T-helper 2 cell (primary cell): ENCODE measurements at regions not wholly inside any gene's neighbourhood (a gene's known extent, or its start where the extent isn't known, plus 50 kb on each side); places are given as distances from the start of the nearest gene placed in this dataset.
"Not testable (repeated sequence)": the region's sequence is repeated elsewhere in the genome, so short reads cannot be mapped to it uniquely, and the experiment has no call there.

Experiments used
- DNase-seq, 5 experiments: peaks; one replicate each; pipeline versions ENCODE4 v3.0.0 to v3.0.0-alpha.2; 2012 to 2022

DNA sequence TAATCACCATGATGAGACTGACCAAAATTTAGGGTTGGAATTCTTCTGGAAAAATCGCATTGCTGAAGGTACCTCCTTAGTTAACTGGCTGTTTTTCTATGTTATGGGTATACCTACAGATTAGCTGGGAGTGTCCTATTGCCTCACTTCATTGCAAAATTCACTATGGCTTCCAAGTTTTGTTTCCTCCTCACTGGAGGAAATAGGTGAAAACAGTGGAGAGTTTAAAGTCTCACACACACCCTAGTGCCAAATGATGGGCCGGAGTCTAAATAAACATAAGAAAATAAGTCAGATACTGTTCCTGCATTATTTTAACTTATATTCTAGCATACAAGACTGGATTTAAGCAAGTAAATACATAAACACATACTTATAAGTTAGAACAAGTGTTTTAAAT lies 98.2 kb downstream of the AHR start:
- no peak for DNase-seq

GRCh38 chr7:17401791-17402627 lies 103.6 kb downstream of the AHR start:
- DNase-seq: peak in 1 of 5 experiments; percentile 55

GRCh38 chr7:17402628-17403278 lies 104.3 kb downstream of the AHR start:
- peak in 1 of 5 experiments; percentile 51 for DNase-seq

DNA sequence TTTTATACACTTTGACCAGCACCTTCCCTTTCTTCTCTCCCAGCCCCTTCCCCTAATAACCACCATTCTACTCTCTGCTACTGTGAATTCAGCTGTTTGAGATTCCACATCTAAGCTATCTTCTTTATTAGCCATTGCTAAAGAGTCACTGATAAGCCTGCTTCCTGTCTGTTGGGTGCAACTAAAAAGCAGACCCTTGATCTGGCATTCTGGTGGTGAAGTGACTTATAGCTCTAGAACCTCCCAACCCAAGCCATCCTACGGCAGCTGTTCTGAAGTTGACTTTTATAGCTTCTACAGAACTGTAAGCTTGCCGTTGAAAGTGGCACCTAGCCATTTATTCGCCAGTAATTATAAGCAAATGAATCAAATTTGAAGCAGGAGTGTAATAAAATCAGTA lies 105.6 kb downstream of the AHR start:
- DNase-seq: no peak

GRCh38 chr7:17405786-17406185 lies 107.3 kb downstream of the AHR start:
- DNase-seq: no peak

GRCh38 chr7:17406738-17407137 lies 108.3 kb downstream of the AHR start:
- DNase-seq: no peak

DNA sequence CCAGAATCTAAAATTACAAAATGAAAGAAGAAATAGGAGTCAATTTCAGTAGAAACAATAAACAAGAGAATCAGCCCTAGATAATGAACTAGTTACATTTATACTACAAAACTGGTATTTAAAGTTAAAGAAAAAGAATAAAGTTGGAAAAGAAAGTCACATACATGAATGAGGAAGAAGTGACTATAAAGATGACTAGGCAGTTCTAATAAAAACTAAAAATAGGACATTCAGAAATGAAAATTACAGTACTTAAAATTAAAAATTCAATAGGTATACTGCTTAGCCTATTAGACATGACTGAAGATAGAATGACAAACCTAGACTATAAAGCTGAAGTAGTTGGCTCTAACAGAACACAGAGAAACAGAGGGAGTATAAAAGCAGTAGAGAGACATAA lies 108.8 kb downstream of the AHR start:
- DNase-seq: no peak

GRCh38 chr7:17408245-17408903 lies 109.9 kb downstream of the AHR start:
- DNase-seq: no peak

DNA sequence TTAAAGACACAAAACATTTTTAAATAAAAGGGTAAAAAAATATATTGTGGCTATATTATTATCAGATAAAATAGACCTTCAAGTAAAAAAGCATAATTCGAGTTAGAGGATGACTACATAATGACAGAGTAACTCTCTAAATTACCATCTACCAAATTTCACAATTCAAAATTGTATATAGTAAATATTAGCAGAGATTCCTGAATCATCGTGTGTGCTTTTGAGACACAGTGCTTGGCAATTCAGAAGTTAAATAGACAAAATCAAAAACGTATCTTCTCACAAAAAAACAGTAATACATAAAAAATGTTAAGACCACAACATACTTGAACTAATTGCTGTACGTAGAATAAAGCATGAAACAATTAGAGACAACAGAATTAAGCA lies 110.4 kb downstream of the AHR start:
- no peak for DNase-seq

DNA sequence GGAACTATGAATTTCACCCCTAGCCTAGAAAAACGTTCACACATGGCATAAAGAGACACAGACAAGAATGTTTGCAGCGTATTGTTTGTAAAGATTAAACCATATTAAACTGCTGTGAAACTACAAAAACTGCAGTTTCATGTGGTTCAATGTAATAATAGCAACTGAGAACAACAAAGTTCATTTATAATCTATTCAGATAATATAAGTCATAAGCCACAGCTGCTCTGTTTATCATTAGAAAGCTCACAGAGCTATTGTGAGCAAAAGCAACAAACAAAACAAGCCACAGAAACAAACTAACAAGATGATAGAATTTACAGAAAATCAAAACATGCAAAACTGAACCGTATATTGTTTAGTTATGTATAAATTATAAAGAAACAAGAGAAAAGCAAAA lies 113.5 kb downstream of the AHR start:
- no peak for DNase-seq

DNA sequence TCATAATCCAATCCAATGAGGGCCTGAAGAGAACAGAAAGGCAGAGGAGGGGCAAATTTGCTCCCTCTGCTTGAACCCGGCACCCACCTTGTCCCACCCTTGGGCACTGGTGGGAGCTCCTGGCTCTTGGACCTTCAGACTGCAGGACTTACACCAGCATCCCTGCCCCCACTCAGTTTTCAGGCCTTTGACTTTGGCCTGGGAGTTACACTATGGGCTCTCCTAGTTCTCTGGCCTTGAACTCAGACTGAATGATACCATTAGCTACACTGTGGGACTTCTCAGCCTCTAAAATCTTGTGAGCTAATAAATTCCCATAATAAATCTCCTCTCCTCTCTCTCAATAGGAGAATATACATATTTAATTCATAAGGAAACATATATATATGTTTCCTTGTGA lies 114.4 kb downstream of the AHR start:
- DNase-seq: no peak

DNA sequence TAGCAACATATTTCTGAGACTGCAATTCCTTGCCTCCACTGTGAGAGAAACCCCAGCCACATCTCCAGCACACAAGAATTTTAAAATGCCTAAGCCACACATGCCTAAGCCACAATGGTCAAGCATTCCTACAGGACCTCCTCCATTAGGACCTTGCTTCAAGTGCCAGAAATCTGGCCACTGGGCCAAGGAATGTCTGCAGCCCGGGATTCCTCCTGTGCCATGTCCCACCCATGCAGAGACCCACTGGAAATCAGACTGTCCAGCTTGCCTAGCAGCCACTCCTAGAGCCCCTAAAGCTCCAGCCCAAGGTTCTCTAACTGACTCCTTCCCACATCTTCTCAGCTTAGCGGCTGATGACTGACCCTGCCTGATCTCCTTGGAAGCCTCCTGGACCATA lies 117.5 kb downstream of the AHR start:
- no peak for DNase-seq

GRCh38 chr7:17420308-17421015 lies 122.0 kb downstream of the AHR start:
- not testable (repeated sequence) for DNase-seq

GRCh38 chr7:17421941-17422340 lies 123.5 kb downstream of the AHR start:
- DNase-seq: no peak

- DNase-seq: no peak
Measured at GRCh38 chr7:17422966-17423365, 124.5 kb downstream of the AHR start.

DNA sequence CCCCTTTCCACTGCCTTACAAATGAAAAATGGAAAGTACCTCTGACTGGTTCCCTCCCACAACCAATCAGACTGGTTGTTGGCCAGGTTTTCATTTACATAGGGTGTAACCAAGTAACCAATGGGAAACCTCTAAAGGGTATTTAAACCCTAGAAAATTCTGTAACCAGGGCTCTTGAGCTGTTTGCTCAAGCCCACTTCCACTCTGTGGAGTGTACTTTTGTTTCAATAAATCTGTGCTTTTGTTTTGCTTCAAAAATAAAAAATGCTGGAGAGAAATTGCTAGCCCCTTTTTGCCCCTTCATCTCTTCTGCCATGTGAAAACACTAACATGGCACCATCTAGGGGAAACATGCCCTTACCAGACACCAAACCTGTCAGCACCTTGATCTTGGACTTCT lies 129.5 kb downstream of the AHR start:
- DNase-seq: no peak

DNA sequence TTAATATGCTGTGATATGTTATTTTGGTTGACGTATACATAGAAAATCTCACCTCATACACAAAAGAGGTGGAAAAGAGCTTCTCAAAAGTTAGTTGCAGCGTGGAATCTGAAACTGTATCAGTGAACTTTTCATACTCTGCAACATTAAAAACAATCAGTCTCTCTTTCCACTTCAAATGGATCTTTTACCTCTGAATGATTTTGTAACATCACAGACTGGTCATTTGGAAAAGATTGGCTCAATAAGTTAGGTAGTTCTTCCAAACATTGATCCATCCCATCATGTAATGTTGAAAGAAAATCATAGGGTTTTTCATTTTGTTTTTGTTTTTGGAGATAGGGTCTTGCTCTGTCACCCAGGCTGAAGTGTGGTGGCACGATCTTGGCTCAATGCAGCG lies 131.1 kb downstream of the AHR start:
- no peak for DNase-seq

DNA sequence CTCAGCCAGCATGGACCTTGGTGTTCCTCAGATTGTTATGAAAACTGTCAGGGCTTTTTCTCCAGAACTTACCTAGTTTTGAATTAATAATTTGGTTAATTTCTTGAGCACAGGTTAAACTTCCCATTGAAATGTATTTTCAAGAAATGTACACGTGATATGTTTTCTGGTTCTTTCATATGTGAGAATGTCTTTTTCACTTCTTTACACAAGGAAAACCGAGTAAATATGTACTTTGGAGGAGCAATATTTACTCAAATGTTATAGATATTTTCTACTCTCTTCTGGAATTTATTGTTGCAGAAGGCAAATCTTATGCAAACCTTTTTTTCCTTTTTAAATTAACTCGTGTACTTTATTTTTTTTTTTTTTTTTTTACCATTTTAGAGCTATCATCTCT lies 134.3 kb downstream of the AHR start:
- no peak for DNase-seq

- DNase-seq: no peak
Measured at GRCh38 chr7:17434191-17434590, 135.7 kb downstream of the AHR start.

GRCh38 chr7:17434841-17435692 lies 136.6 kb downstream of the AHR start:
- DNase-seq: no peak

- DNase-seq: no peak
Measured at GRCh38 chr7:17436126-17436525, 137.7 kb downstream of the AHR start.

- DNase-seq: no peak
Measured at GRCh38 chr7:17437586-17437985, 139.1 kb downstream of the AHR start.
